NCI-H1092 treated with DMSO at 0.1 percent for 48 hours (cell line): ENCODE measurements at regions not wholly inside any gene's neighbourhood (a gene's known extent, or its start where the extent isn't known, plus 50 kb on each side); places are given as distances from the start of the nearest gene placed in this dataset.

Source experiments
- DNase-seq: peaks from one replicate; lab custom pipeline; 2025; lab: John Stamatoyannopoulos, UW

GRCh38 chr11:134745456-134745855 is 333.4 kb upstream of the B3GAT1 start:
- no peak for DNase-seq

GRCh38 chr11:134743820-134744195 is 331.8 kb upstream of the B3GAT1 start:
- no peak for DNase-seq

GRCh38 chr11:134742956-134743819 is 331.1 kb upstream of the B3GAT1 start:
- DNase-seq: no peak

- DNase-seq: no peak
These were observed 330.2 kb upstream of the B3GAT1 start for GRCh38 chr11:134742224-134742612.

- DNase-seq: no peak
These were observed 329.6 kb upstream of the B3GAT1 start for GRCh38 chr11:134741453-134742223.

- DNase-seq: no peak
These were observed 328.7 kb upstream of the B3GAT1 start for GRCh38 chr11:134740590-134741261.

GRCh38 chr11:134739136-134739535 is 327.1 kb upstream of the B3GAT1 start:
- no peak for DNase-seq

- no peak for DNase-seq
These were observed 326.5 kb upstream of the B3GAT1 start for GRCh38 chr11:134738581-134738980.

GRCh38 chr11:134737563-134738510 is 325.8 kb upstream of the B3GAT1 start:
- no peak for DNase-seq

GRCh38 chr11:134736251-134736947 is 324.4 kb upstream of the B3GAT1 start:
- no peak for DNase-seq

GRCh38 chr11:134734894-134735293 is 322.9 kb upstream of the B3GAT1 start:
- no peak for DNase-seq

GRCh38 chr11:134734141-134734845 is 322.3 kb upstream of the B3GAT1 start:
- DNase-seq: no peak

GRCh38 chr11:134733646-134734045 is 321.6 kb upstream of the B3GAT1 start:
- no peak for DNase-seq

GRCh38 chr11:134731213-134731961 is 319.3 kb upstream of the B3GAT1 start:
- no peak for DNase-seq

GRCh38 chr11:134730561-134731212 is 318.6 kb upstream of the B3GAT1 start:
- DNase-seq: no peak

- no peak for DNase-seq
These were observed 318.1 kb upstream of the B3GAT1 start for GRCh38 chr11:134730101-134730500.

- DNase-seq: no peak
These were observed 316.1 kb upstream of the B3GAT1 start for GRCh38 chr11:134728186-134728585.

- DNase-seq: no peak
These were observed 315.6 kb upstream of the B3GAT1 start for GRCh38 chr11:134727636-134728035.

- DNase-seq: no peak
These were observed 315.2 kb upstream of the B3GAT1 start for GRCh38 chr11:134727204-134727603.
